ENCODE measurements at regions not wholly inside any gene's neighbourhood (a gene's known extent, or its start where the extent isn't known, plus 50 kb on each side); places are given as distances from the start of the nearest gene placed in this dataset.

DNA sequence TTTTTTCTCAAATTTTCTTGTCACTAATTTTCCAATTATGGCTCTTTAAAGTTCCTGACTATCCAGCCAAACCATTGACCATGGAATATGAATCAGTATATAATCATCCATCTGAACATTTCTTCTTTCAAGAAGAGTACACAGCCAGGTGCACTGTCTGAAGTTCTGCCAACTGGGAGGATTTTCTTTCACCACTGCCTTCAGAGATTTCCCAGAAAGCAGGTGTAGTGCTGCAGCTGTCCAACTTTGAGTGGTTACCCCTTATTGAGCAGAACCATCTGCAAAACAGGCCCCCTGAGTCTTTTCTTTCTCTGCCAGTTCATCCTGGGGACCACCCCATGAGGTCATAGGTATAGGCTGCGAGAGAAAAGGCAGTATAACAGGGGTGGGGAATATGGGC is 1213.2 kb downstream of the RAPGEF2 start:
- Histone ChIP-seq H3K27me3 (ENCODE audit: insufficient read depth in 3 of 3, low read length in 2 of 3) (no peaks in the 10 kb centered on the region), H3K36me3 (ENCODE audit: insufficient read depth in 1 of 2, low read depth in 1 of 2) (no peaks in the 10 kb centered on the region), H3K27ac (no peak overlapping the region), H3K4me3 (no peak overlapping the region), H3K9me3 (no peaks in the 10 kb centered on the region), H3K4me1 (no peaks in the 10 kb centered on the region)
- ATAC-seq, result no peak
- TF ChIP-seq, protein P1, sequence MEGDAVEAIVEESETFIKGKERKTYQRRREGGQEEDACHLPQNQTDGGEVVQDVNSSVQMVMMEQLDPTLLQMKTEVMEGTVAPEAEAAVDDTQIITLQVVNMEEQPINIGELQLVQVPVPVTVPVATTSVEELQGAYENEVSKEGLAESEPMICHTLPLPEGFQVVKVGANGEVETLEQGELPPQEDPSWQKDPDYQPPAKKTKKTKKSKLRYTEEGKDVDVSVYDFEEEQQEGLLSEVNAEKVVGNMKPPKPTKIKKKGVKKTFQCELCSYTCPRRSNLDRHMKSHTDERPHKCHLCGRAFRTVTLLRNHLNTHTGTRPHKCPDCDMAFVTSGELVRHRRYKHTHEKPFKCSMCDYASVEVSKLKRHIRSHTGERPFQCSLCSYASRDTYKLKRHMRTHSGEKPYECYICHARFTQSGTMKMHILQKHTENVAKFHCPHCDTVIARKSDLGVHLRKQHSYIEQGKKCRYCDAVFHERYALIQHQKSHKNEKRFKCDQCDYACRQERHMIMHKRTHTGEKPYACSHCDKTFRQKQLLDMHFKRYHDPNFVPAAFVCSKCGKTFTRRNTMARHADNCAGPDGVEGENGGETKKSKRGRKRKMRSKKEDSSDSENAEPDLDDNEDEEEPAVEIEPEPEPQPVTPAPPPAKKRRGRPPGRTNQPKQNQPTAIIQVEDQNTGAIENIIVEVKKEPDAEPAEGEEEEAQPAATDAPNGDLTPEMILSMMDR (IDR thresholded peaks at IDR 0.05), result no peak
- no peak for DNase-seq
- intact Hi-C loops (cut with DNase I), result no loop called here
- 60 to 85% (median 70%) methylated on average over 1 of the region's 1 CpG for WGBS, 3 donors

DNA sequence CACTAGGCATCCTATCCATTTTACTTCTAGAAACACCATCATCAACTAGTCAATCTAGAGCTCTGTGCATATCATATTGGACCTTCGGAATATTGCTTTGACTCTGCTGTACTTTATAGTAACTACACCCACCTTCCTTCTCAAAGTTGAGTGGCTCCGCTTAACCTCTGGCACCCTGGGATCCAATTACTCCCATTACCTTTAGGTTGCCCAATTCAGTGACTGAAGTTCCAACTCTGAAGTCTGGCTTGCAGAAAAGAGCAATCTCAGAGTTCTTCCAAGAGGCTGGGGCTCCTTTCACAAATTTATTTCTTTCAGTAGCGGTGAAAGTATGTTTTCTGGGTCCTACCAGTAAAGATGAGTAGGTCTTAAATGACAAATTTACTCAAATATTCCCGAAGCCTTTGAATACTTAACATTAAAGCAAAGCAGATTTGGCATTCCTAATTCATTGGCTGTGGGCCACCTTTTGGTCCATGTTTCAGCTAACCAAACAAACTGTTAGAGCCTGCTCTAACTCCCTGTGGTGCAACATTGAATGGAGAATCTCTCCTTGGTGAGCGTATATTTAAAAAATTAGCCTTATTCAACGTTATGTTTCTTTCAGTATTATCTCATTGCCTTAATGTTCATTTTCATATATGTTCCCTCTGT is 1215.8 kb downstream of the RAPGEF2 start:
- WGBS, 3 donors, result 77 to 81% (median 77%) methylated on average over 6 of the region's 6 CpGs
- H3K4me3 ChIP-seq, result no peak overlapping the region
- H3K27ac ChIP-seq, result no peak overlapping the region
- intact Hi-C loops (cut with DNase I), result no loop called here
- H3K9me3 ChIP-seq, result no peaks in the 10 kb centered on the region
- ATAC-seq, result no peak
- H3K36me3 ChIP-seq (ENCODE audit: insufficient read depth in 1 of 2, low read depth in 1 of 2), result no peaks in the 10 kb centered on the region
- H3K27me3 ChIP-seq (ENCODE audit: insufficient read depth in 3 of 3, low read length in 2 of 3), result no peaks in the 10 kb centered on the region
- TF ChIP-seq, protein P1 (IDR thresholded peaks at IDR 0.05), result no peak
- DNase-seq, result no peak
- H3K4me1 ChIP-seq, result no peaks in the 10 kb centered on the region

GRCh38 chr4:160319221-160319867 is 1216.5 kb downstream of the RAPGEF2 start:
- no peak for DNase-seq
- no peak overlapping the region for H3K4me3 ChIP-seq
- intact Hi-C loops (cut with DNase I), result no loop called here

GRCh38 chr4:160319868-160320260 is 1217.0 kb downstream of the RAPGEF2 start:
- intact Hi-C loops (cut with DNase I), result no loop called here
- H3K9me3 ChIP-seq, result no peaks in the 10 kb centered on the region
- 92 to 95% (median 94%) methylated on average over 2 of the region's 2 CpGs for WGBS, 3 donors
- no peaks in the 10 kb centered on the region for H3K27me3 ChIP-seq (ENCODE audit: insufficient read depth in 3 of 3, low read length in 2 of 3)
- ATAC-seq, result no peak
- no peaks in the 10 kb centered on the region for H3K36me3 ChIP-seq (ENCODE audit: insufficient read depth in 1 of 2, low read depth in 1 of 2)
- H3K27ac ChIP-seq, result no peak overlapping the region
- no peaks in the 10 kb centered on the region for H3K4me1 ChIP-seq
- TF ChIP-seq, protein P1 (IDR thresholded peaks at IDR 0.05), result no peak
- no peak for DNase-seq
- no peak overlapping the region for H3K4me3 ChIP-seq

More at GRCh38 chr4:160319221-160319867, 1216.5 kb downstream of the RAPGEF2 start:
- no peak for ATAC-seq
- no peak overlapping the region for H3K27ac ChIP-seq
- WGBS, 3 donors, result 58 to 83% (median 81%) methylated on average over 4 of the region's 4 CpGs
- no peaks in the 10 kb centered on the region for H3K9me3 ChIP-seq
- no peaks in the 10 kb centered on the region for H3K27me3 ChIP-seq (ENCODE audit: insufficient read depth in 3 of 3, low read length in 2 of 3)
- TF ChIP-seq, protein P1 (IDR thresholded peaks at IDR 0.05), result no peak
- no peaks in the 10 kb centered on the region for H3K36me3 ChIP-seq (ENCODE audit: insufficient read depth in 1 of 2, low read depth in 1 of 2)
- H3K4me1 ChIP-seq, result no peaks in the 10 kb centered on the region
